K562 (cell line): ENCODE measurements at regions not wholly inside any gene's neighbourhood (a gene's known extent, or its start where the extent isn't known, plus 50 kb on each side); places are given as distances from the start of the nearest gene placed in this dataset.

Experiments used
- CHD1 ChIP-seq: fragments of 200-600 bp; sonication (generic); IDR thresholded peaks from one replicate; pipeline ENCODE4 v1.6.1; 2012; ENCODE audit warnings: mild to moderate bottlenecking, moderate library complexity, low read length, inconsistent platforms
- CREB1 ChIP-seq, 2 experiments: sonication (generic) in 1 of 2; formaldehyde crosslinking in 1 of 2; IDR thresholded peaks; 2 replicates each; pipeline versions ENCODE4 v1.6.1 to v1.8.0; 2012 to 2022; ENCODE audit warnings: inconsistent platforms in 1 of 2, mild to moderate bottlenecking in 1 of 2, missing genetic modification reagents in 1 of 2, moderate library complexity in 1 of 2
- DPF2 ChIP-seq: fragments of 450-650 bp; IDR thresholded peaks from 2 replicates; pipeline ENCODE4 v1.6.1; 2016
- HIVEP1 ChIP-seq: fragments of 250-450 bp; sonication (Bioruptor Pico); IDR thresholded peaks from 2 replicates; pipeline ENCODE4 v1.4.0; 2020; ENCODE audit warnings: mild to moderate bottlenecking
- TGIF2 ChIP-seq: sonication (generic); formaldehyde crosslinking; IDR thresholded peaks from 2 replicates; pipeline ENCODE4 v1.8.1; 2022; ENCODE audit warnings: mild to moderate bottlenecking, missing genetic modification reagents, moderate library complexity
- USF2 ChIP-seq: sonication (generic); formaldehyde crosslinking; IDR thresholded peaks from 2 replicates; pipeline ENCODE4 v1.5.0; 2020; ENCODE audit warnings: missing genetic modification reagents
- ZNF282 ChIP-seq: sonication (generic); formaldehyde crosslinking; IDR thresholded peaks from 2 replicates; pipeline ENCODE4 v1.8.1; 2023; ENCODE audit warnings: missing genetic modification reagents

GRCh38 chr7:137093198-137093597, 224.7 kb downstream of the CHRM2 start:
- TF ChIP-seq USF2 (CRISPR knock-in tag) (no peak), DPF2 (no peak), CHD1 (no peak), HIVEP1 (CRISPR knock-in tag) (no peak), ZNF282 (CRISPR knock-in tag) (no peak), TGIF2 (CRISPR knock-in tag) (no peak), CREB1 (IDR thresholded peaks at IDR 0.05) (no peak), CREB1 (CRISPR knock-in tag; IDR thresholded peaks at IDR 0.05) (no peak)
